OCI-LY1 (cell line): ENCODE measurements at regions not wholly inside any gene's neighbourhood (a gene's known extent, or its start where the extent isn't known, plus 50 kb on each side); places are given as distances from the start of the nearest gene placed in this dataset.

Experiments
- EZH2 ChIP-seq: fragments of 200-600 bp; sonication (generic), shearing (Covaris generic); IDR thresholded peaks from 2 replicates; pipeline ENCODE4 v1.8.0; 2017; ENCODE audit warnings: borderline replicate concordance, mixed run types, mild to moderate bottlenecking, antibody characterized with exemption, low read length, moderate library complexity, mixed read lengths
- TF ChIP-seq, protein P1 (sequence below): fragments of 200-600 bp; sonication (generic), shearing (Covaris generic); IDR thresholded peaks from 2 replicates; pipeline ENCODE4 v1.5.1; 2017; ENCODE audit warnings: mild to moderate bottlenecking, antibody characterized with exemption, low read length, moderate library complexity, mixed read lengths

DNA sequence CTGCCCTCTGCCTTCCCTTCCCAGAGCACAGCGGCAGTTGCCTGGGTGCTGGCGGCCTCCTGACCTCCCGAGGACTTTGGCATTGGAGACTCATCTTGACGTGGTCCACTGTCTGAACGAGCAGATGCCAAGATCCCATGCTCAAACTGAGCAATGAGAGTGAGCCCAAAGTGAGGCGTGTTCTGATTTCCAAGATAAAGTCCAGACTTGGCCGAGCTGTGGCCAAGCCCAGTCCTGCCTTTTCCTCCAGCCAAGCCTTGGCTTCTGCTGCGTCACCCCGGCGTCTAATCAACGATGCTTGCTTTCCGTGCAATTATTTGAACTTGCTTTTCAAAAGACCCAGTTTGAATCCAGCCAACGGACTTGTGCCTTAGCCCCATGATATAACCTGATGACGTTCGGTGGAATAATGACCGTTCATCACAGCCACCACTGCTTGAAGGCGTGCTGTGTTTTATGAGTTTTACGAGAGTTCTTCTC is 179.2 kb downstream of the IRF8 start:
- TF ChIP-seq, protein P1, sequence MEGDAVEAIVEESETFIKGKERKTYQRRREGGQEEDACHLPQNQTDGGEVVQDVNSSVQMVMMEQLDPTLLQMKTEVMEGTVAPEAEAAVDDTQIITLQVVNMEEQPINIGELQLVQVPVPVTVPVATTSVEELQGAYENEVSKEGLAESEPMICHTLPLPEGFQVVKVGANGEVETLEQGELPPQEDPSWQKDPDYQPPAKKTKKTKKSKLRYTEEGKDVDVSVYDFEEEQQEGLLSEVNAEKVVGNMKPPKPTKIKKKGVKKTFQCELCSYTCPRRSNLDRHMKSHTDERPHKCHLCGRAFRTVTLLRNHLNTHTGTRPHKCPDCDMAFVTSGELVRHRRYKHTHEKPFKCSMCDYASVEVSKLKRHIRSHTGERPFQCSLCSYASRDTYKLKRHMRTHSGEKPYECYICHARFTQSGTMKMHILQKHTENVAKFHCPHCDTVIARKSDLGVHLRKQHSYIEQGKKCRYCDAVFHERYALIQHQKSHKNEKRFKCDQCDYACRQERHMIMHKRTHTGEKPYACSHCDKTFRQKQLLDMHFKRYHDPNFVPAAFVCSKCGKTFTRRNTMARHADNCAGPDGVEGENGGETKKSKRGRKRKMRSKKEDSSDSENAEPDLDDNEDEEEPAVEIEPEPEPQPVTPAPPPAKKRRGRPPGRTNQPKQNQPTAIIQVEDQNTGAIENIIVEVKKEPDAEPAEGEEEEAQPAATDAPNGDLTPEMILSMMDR = no peak
- no peak for TF ChIP-seq EZH2
